GM08714 (cell line): ENCODE measurements at regions not wholly inside any gene's neighbourhood (a gene's known extent, or its start where the extent isn't known, plus 50 kb on each side); places are given as distances from the start of the nearest gene placed in this dataset.

Experiments
- H3K4me3 ChIP-seq: fragments of 200-500 bp; sonication (Bioruptor generic); 2 replicates; pipeline ENCODE4 v1.5.1; 2014; ENCODE audit warnings: mild to moderate bottlenecking, low read length, inconsistent platforms
- ZNF274 ChIP-seq: IDR thresholded peaks from 2 replicates; pipeline ENCODE4 v1.6.1; 2012; ENCODE audit warnings: mild to moderate bottlenecking, low read depth, low read length

DNA sequence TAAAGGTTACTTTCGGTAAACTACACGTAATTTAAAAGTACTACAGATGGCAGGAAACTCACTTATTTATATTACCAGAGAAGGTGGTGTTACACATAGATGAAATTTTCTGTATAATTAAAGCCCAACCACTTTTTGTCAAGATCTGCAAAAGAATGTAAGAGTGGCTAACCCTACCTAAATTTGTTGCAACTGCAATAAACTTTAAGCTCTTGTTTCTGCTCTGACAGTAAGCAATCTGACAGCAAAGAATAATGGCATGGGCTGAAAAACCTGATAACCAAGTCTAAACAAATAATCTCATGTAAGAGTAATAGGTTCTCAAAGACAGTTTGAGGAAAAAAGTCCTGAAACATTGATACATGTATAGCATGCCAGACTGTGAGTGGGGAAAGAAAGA, 897.3 kb downstream of the TUSC7 start:
- H3K4me3 ChIP-seq = no peak overlapping the region
- TF ChIP-seq ZNF274 = no peak

DNA sequence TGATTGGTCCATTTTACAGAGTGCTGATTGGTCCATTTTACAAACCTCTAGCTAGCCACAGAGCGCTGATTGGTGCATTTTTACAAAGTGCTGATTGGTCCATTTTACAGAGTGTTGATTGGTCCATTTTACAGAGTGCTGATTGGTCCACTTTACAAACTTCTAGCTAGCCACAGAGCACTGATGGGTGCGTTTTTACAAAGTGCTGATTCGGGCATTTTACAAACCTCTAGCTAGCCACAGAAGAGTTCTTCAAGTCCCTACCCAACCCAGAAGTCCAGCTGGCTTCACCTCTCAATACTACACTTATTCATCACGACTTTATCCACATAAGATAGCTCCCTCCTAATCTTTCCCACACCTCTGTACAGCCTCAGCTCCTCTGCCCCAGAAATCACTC, 899.8 kb downstream of the TUSC7 start:
- H3K4me3 ChIP-seq = no peak overlapping the region
- no peak for TF ChIP-seq ZNF274

DNA sequence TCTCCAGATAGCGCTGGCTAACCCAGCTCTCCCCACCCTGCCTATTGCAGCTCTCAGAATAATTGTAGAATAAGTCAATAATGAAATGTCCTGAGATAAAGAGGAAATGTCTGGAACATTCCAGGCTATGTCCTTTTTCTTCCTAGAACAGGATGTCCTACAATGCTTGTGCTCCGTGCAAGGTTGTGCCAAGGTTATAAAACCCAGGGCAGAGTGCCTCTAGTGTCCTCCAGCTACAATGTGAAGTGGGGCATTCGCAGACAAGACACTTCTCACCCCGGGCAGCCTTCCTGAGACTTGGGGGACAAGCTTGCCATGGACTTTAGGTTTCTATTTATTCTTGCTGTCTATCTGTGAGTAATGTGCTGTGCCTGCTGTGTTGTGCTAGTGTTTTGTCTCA, 900.6 kb downstream of the TUSC7 start:
- no peak for TF ChIP-seq ZNF274
- H3K4me3 ChIP-seq = no peak overlapping the region

DNA sequence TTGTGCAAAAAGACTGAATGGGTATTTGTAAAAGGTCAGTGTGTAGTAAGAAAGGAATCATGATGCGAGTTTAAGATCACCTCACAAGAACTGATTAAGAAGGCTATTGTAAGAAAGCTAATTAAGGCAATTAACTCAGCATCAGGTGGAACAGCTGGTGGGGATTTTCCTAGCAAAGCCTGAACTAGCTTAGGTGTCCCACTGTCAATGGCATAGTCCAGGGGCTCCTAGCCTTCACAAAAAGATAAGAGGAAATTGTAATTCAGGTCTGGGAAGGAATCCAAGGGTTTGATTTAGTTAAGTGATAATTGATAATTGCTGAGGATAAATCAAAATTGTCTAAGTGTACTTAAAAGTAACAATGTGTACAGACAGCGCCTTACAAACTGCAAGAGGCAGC, 901.6 kb downstream of the TUSC7 start:
- H3K4me3 ChIP-seq = no peak overlapping the region
- no peak for TF ChIP-seq ZNF274

DNA sequence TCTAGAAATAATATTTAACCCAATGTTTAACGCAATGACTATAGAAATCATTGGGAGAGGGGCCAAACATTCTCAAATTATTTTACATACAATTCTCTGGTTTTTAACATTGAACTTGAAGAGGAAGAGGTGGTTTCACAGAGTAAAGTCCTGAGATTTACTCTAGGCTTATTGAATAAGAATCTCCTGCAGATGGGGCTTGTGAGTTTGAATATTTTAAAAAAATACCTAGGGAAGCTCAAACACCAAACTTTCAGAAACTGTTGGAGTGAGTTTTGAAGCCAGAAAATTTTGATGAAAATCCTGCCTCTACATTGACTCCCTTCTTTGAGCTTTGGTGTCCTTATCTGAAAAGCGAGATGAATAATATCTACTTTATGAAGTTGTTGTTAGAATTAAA, 906.6 kb downstream of the TUSC7 start:
- TF ChIP-seq ZNF274 = no peak
- no peak overlapping the region for H3K4me3 ChIP-seq

DNA sequence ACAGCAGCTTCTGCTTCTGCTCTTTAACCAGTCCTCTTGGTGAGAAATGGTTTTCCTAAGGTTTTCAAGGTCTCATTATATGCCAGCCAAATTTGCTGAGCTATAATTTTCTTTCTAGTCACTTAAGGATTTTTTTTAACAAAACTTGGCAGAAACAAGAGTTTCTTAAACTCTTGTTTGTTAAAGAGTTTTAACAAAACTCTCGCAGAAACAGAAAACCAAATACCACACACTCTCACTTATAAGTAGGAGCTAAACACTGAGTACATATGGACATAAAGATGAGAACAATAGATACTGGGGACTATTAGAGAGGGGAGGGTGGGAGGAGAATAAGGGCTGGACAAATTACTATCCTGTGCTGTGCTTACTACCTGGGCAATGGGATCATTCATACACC, 908.3 kb downstream of the TUSC7 start:
- no peak overlapping the region for H3K4me3 ChIP-seq
- no peak for TF ChIP-seq ZNF274

DNA sequence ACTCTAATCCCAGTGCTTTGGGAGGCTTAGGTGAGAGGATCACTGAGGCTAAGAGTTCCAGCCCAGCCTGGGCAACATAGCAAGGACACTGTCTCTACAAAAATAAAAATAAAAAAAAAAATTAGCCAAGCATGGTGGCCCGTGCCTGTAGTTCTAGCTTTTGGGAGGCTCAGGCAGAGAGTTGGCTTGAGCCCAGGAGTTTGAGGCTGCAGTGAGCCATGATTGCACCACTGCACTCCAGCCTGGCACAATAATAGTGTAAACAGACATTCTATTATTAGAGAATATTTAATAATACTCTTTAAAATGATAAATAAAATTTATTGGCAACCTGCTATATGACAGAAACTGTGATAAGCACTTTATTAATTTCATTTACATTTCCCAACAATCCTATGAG, 908.9 kb downstream of the TUSC7 start:
- H3K4me3 ChIP-seq = no peak overlapping the region
- no peak for TF ChIP-seq ZNF274

DNA sequence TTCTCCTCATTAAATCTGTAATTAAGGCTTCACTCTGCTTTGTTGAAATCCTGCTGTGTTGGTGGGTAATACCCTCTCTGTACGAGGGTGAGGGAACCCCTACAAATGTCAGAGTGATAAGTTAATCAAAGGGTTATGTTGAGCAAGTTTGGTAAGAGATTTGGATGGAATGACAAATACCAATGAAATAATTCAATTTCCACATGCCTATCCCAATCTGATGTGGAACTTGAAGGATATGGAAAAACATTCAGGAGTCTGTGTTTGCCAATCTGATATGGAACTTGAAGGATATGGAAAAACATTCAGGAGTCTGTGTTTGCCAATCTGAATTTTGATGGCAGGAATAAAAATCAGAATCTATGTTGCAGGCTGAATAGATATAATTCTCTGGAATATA, 910.2 kb downstream of the TUSC7 start:
- TF ChIP-seq ZNF274 = no peak
- no peak overlapping the region for H3K4me3 ChIP-seq

DNA sequence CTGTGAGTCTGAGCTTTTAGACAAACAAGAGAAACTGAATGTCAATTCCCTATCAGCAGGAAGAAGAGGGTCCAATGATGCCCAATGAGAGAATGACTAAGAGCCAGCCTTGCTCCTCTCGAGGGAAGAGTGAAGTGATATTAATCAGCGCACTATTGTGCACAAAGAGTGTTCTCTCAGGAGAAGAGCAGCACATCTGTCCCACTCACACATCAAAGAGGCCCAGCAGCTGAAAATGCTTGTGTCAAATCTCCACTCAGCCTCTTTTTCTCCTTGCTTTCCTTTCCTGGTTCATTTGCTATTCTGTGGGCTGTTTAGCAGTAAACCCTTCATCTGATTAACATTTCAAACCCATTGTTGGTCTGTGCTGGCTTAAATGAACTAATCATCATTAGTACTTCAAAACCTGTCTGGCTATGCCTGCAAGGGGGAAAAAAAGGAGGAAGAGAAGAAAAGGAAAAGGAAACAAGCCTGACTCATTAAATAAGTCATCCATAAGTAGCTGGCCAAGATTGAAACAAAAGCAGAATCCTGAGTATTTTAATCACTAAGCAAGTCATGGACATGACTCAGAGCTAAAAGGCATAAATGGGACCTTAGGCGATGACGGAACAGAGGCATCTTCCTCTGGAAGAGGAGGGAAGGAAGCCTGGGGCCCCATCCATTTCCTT, 912.7 kb downstream of the TUSC7 start:
- no peak overlapping the region for H3K4me3 ChIP-seq
- TF ChIP-seq ZNF274 = no peak

DNA sequence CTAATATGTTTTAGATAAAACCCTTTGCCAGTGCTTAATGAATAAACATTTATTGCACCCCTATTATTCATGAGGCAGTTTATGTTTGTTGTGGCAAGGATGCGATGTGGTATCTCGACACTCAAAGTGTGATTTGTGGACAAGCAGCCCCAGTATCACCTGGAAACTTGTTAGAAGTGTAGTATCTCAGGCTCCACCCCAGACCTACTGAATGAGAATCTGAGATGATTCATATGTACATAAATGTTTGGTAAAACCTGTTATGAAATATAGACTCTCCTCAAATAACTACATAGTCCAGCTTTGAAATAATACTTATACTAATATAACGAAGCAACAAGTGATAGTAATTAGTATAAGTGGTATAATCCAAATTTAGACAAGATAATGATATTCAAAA, 914.8 kb downstream of the TUSC7 start:
- no peak for TF ChIP-seq ZNF274

DNA sequence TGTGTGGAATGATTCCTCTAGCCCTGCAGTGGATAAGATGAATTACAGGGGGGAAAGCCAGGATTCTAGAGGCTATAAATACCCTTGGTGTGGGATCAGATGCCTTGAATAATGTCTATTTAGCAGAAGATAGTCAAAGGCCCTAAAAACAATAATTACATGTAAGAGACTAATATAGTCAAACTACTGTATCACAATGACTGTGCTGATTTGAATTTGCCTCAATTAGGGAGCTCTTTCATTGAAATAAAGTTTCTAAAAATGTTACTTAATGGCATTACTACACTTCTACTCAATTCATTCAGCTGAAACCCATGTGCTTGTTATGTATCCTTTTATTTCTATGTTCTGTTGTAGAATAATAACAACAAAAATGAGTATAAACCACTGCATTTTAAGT, 915.6 kb downstream of the TUSC7 start:
- TF ChIP-seq ZNF274 = no peak
- H3K4me3 ChIP-seq = no peak overlapping the region

More for the DNA sequence above, 914.8 kb downstream of the TUSC7 start:
- H3K4me3 ChIP-seq = no peak overlapping the region

DNA sequence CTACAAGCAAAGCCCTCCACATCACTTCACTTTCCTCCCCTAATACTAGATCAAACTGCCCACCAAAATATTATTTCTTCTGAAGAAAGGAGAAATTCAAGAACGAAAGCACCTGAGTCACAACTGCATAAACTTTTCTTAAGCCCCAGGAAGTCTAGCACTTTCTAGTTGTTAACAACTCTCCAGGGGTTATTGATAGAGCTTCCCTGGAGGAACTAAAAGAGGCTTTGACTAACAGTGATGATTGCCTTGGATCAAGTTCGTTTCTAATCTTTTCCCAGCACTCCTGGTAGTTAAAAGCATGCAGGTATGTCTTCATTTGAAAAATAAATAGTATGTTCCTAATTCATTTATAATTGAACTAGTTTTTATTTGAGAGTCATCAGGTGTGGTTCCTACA, 917.0 kb downstream of the TUSC7 start:
- H3K4me3 ChIP-seq = no peak overlapping the region
- TF ChIP-seq ZNF274 = no peak

DNA sequence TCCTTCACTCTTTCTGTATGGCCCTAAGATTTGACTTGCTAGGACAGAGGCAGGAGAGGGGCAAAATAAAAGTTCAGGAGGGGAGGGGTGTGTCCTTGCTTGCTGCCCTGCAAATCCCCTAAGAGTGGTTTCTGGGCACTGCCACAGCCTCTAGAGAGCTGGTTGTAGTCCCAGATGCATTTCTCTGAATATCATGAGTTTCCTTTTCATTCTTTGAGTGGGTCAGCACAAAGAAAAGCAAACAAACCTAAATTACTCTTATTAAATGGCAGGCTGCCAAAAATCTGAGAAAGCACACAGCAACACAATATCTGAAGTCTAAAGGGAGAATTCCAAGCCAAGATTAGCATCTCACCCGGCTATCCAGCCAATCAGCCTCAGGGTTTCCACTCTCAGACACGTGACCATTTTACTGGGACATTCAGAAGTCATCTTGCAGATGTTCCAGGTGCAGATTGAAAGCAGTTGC, 919.3 kb downstream of the TUSC7 start:
- H3K4me3 ChIP-seq = no peak overlapping the region
- TF ChIP-seq ZNF274 = no peak

DNA sequence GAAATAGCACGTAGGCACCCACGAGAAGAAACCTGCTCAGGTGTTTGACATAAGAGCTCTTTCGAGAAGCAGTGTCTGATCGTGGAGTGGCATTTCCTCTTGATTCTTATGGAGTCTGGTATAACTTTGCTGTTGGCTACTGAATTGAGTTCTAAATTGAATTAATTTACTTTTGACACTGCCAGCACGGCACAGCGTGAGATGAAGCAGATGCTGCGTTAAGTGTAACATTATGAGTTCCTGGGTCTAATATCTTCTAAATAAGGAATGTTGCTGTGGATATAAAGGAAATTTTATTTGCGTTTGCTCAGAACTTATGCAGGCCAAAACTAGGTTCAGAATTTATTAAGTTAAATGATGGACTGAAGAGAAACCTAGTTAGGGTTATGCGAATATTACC, 919.9 kb downstream of the TUSC7 start:
- no peak overlapping the region for H3K4me3 ChIP-seq
- no peak for TF ChIP-seq ZNF274

DNA sequence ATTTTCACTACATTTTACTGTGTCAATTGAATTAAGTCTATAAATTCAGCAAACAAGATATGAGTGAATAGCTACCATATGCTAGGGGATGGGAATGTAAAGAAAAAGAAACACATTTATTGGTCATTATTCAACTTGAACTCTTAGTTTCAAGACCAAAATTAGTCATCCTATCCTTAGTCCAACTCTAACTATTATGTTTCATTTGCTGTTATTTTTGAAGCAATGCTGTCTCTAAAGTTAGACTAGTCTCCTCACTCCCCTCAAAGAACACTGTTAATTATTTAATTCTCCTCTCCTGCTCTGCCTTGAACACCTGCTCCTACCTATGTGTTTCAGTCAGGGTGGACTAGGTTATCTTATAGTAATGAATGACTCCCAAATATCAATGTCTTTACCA, 920.9 kb downstream of the TUSC7 start:
- TF ChIP-seq ZNF274 = no peak
- H3K4me3 ChIP-seq = no peak overlapping the region

DNA sequence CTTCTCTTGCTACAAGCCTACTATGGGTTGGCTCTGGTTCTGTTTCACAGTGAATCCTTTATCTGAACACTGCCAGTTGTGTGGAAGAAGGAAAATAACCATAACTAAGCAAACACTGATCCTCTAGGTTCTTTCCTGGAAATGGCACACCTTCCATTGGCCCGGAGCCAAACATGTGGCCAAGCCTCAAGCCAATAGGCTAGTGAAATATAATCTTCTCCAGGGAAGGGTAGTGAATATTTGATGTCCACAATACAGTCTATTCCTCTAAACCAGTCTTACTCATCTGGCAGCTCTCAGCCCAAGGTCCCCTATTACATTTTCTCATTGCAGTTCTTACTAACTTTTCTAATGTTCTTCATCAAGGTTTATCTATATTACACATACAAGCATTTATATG, 921.3 kb downstream of the TUSC7 start:
- no peak for TF ChIP-seq ZNF274
- no peak overlapping the region for H3K4me3 ChIP-seq
